Breast epithelium (tissue), 4 donors: ENCODE measurements at regions not wholly inside any gene's neighbourhood (a gene's known extent, or its start where the extent isn't known, plus 50 kb on each side); places are given as distances from the start of the nearest gene placed in this dataset.

Source experiments
- DNase-seq, 2 donors: peaks; one replicate each; pipeline ENCODE4 v3.0.0-alpha.2; 2019; ENCODE audit warnings: low spot score in 2 of 2
- H3K27ac ChIP-seq, 2 donors: fragments of 200-600 bp; sonication (generic) in 1 of 2; one replicate each; pipeline ENCODE4 v1.5.1; 2016 to 2019; ENCODE audit warnings: mild to moderate bottlenecking in 1 of 2
- H3K27me3 ChIP-seq, 2 donors: fragments of 200-600 bp; sonication (generic) in 1 of 2; one replicate each; pipeline versions ENCODE4 v1.5.1 to v1.6.0; 2017 to 2019; ENCODE audit warnings: control low read depth in 1 of 2, mild to moderate bottlenecking in 1 of 2
- H3K36me3 ChIP-seq: fragments of 200-600 bp; one replicate; pipeline ENCODE4 v1.5.1; 2019
- H3K4me1 ChIP-seq, 2 donors: fragments of 200-600 bp; sonication (generic); one replicate each; pipeline ENCODE4 v1.5.1; 2016 to 2019; ENCODE audit warnings: control low read depth in 1 of 2
- H3K4me3 ChIP-seq, 3 donors: fragments of 200-600 bp; sonication (generic); 1 replicate in 2 of 3; 2 replicates in 1 of 3; pipeline ENCODE4 v1.5.1; 2016 to 2019; ENCODE audit warnings: mild to moderate bottlenecking in 3 of 3, moderate library complexity in 2 of 3
- H3K9me3 ChIP-seq, 2 donors: fragments of 200-600 bp; sonication (generic) in 1 of 2; one replicate each; pipeline ENCODE4 v1.5.1; 2016 to 2019; ENCODE audit warnings: control low read depth in 1 of 2
- CTCF ChIP-seq, 3 donors: fragments of 450-650 bp; IDR thresholded peaks; one replicate each; pipeline ENCODE4 v1.5.1; 2016 to 2017; ENCODE audit warnings: antibody characterized with exemption in 3 of 3, mild to moderate bottlenecking in 3 of 3, moderate library complexity in 3 of 3
- POLR2A ChIP-seq: fragments of 450-650 bp; IDR thresholded peaks from one replicate; pipeline ENCODE4 v1.6.1; 2016; ENCODE audit warnings: antibody characterized with exemption, mild to moderate bottlenecking, moderate library complexity
- POLR2AphosphoS5 ChIP-seq, 3 donors: sonication (generic); formaldehyde crosslinking; IDR thresholded peaks; one replicate each; pipeline ENCODE4 v1.6.1; 2017; ENCODE audit warnings: antibody characterized with exemption in 3 of 3
- intact Hi-C: fragments of 100-400 bp; cut with DNase I; formaldehyde crosslinking; loops from one replicate; pipeline ENCODE4 v1.15.1; 2023; ENCODE audit warnings: low total_unique reads

- DNase-seq = no peak
- Histone ChIP-seq H3K4me1 (no peaks in the 10 kb centered on the region), H3K27ac (no peak overlapping the region), H3K27me3 (no peaks in the 10 kb centered on the region), H3K4me3 (no peak overlapping the region), H3K9me3 (no peaks in the 10 kb centered on the region), H3K36me3 (no peaks in the 10 kb centered on the region)
- TF ChIP-seq POLR2AphosphoS5 (IDR thresholded peaks at IDR 0.05) (no peak), POLR2A (no peak), CTCF (IDR thresholded peaks at IDR 0.05) (no peak)
- intact Hi-C loops = no loop called here
Measured at GRCh38 chr5:110150199-110150598, 460.5 kb downstream of the MAN2A1 start.

GRCh38 chr5:110159202-110159601 lies 469.5 kb downstream of the MAN2A1 start:
- no peaks in the 10 kb centered on the region for H3K9me3 ChIP-seq
- H3K27me3 ChIP-seq = no peaks in the 10 kb centered on the region
- intact Hi-C loops = no loop called here
- DNase-seq = no peak
- no peaks in the 10 kb centered on the region for H3K36me3 ChIP-seq
- H3K4me3 ChIP-seq = no peak overlapping the region
- no peaks in the 10 kb centered on the region for H3K4me1 ChIP-seq
- no peak overlapping the region for H3K27ac ChIP-seq
- TF ChIP-seq POLR2A (no peak), POLR2AphosphoS5 (IDR thresholded peaks at IDR 0.05) (no peak), CTCF (IDR thresholded peaks at IDR 0.05) (no peak)

DNA sequence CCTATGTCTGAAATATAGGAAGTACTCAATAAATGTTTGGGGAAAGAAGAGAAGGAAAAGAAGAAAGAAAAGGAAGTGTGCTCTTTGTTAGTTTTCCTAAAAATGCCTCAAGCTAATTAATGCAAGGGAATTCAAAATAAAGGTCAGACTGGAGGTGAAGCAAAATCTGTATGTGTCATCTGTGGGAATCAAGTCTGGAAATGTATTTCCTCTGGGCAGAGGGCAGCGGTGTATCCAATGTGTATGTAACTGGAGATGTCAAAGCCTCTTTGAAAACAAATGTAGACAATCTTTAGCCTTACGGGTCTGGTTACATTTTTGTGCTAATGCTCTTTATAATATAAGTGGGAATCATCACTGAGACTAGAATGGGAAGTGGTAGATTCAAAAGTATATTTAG lies 471.4 kb downstream of the MAN2A1 start:
- H3K36me3 ChIP-seq = no peaks in the 10 kb centered on the region
- DNase-seq = no peak
- TF ChIP-seq POLR2A = no peak
- no peak for TF ChIP-seq POLR2AphosphoS5 (IDR thresholded peaks at IDR 0.05)
- no peak for TF ChIP-seq CTCF (IDR thresholded peaks at IDR 0.05)
- H3K9me3 ChIP-seq = no peaks in the 10 kb centered on the region
- no peaks in the 10 kb centered on the region for H3K4me1 ChIP-seq
- H3K27ac ChIP-seq = no peak overlapping the region
- no peaks in the 10 kb centered on the region for H3K27me3 ChIP-seq
- H3K4me3 ChIP-seq = no peak overlapping the region
- intact Hi-C loops = no loop called here

- TF ChIP-seq POLR2AphosphoS5 (IDR thresholded peaks at IDR 0.05) = no peak
- TF ChIP-seq CTCF (IDR thresholded peaks at IDR 0.05) = no peak
- no peak for TF ChIP-seq POLR2A
- intact Hi-C loops = no loop called here
- no peak for DNase-seq
- no peak overlapping the region for H3K4me3 ChIP-seq
- H3K4me1 ChIP-seq = no peaks in the 10 kb centered on the region
- H3K9me3 ChIP-seq = peaks cover 0 to 4% of the 10 kb centered on the region in 2 donors
- no peak overlapping the region for H3K27ac ChIP-seq
- H3K27me3 ChIP-seq = no peaks in the 10 kb centered on the region
- H3K36me3 ChIP-seq = no peaks in the 10 kb centered on the region
Measured at GRCh38 chr5:110165366-110165765, 475.6 kb downstream of the MAN2A1 start.

GRCh38 chr5:110167384-110167783 lies 477.7 kb downstream of the MAN2A1 start:
- H3K4me3 ChIP-seq = no peak overlapping the region
- H3K4me1 ChIP-seq = no peaks in the 10 kb centered on the region
- TF ChIP-seq CTCF (IDR thresholded peaks at IDR 0.05) (no peak), POLR2A (no peak), POLR2AphosphoS5 (IDR thresholded peaks at IDR 0.05) (no peak)
- no peak for DNase-seq
- peaks cover 0 to 11% of the 10 kb centered on the region in 2 donors for H3K9me3 ChIP-seq
- H3K27ac ChIP-seq = no peak overlapping the region
- no peaks in the 10 kb centered on the region for H3K36me3 ChIP-seq
- H3K27me3 ChIP-seq = no peaks in the 10 kb centered on the region
- intact Hi-C loops = no loop called here
